ENCODE measurements at regions not wholly inside any gene's neighbourhood (a gene's known extent, or its start where the extent isn't known, plus 50 kb on each side); places are given as distances from the start of the nearest gene placed in this dataset.

- no peak for DNase-seq
Measured at GRCh38 chr21:38709876-38710275, 95.9 kb upstream of the ETS2 start.

- DNase-seq: no peak
Measured at GRCh38 chr21:38712071-38712470, 93.7 kb upstream of the ETS2 start.

GRCh38 chr21:38712664-38713063, 93.1 kb upstream of the ETS2 start:
- DNase-seq: no peak

GRCh38 chr21:38714039-38714817, 91.5 kb upstream of the ETS2 start:
- DNase-seq: no peak

GRCh38 chr21:38714999-38715398, 90.7 kb upstream of the ETS2 start:
- DNase-seq: no peak

GRCh38 chr21:38716088-38716487, 89.6 kb upstream of the ETS2 start:
- DNase-seq: no peak

GRCh38 chr21:38716942-38717341, 88.8 kb upstream of the ETS2 start:
- DNase-seq: no peak

- no peak for DNase-seq
Measured at GRCh38 chr21:38718481-38718880, 87.2 kb upstream of the ETS2 start.

- no peak for DNase-seq
Measured at GRCh38 chr21:38720074-38720473, 85.7 kb upstream of the ETS2 start.

- DNase-seq: no peak
Measured at GRCh38 chr21:38721055-38721454, 84.7 kb upstream of the ETS2 start.

- no peak for DNase-seq
Measured at GRCh38 chr21:38721958-38722357, 83.8 kb upstream of the ETS2 start.

GRCh38 chr21:38725196-38726157, 80.3 kb upstream of the ETS2 start:
- DNase-seq: no peak

- no peak for DNase-seq
Measured at GRCh38 chr21:38726482-38726881, 79.2 kb upstream of the ETS2 start.

- no peak for DNase-seq
Measured at GRCh38 chr21:38729291-38729690, 76.4 kb upstream of the ETS2 start.

- DNase-seq: no peak
Measured at GRCh38 chr21:38729754-38730379, 75.9 kb upstream of the ETS2 start.

- DNase-seq: peak; percentile 9 to 82 (median 57)
Measured at GRCh38 chr21:38733972-38734546, 71.7 kb upstream of the ETS2 start.

- DNase-seq: no peak
Measured at GRCh38 chr21:38734646-38735365, 70.9 kb upstream of the ETS2 start.

- no peak for DNase-seq
Measured at GRCh38 chr21:38735626-38736206, 70.0 kb upstream of the ETS2 start.

- no peak for DNase-seq
Measured at GRCh38 chr21:38740090-38740489, 65.6 kb upstream of the ETS2 start.

- no peak for DNase-seq
Measured at GRCh38 chr21:38741092-38741949, 64.4 kb upstream of the ETS2 start.

- DNase-seq: no peak
Measured at GRCh38 chr21:38741950-38742256, 63.8 kb upstream of the ETS2 start.

Data from C1 segment of cervical spinal cord (tissue), 14 donors.